NCI-H226 (cell line): ENCODE measurements at regions not wholly inside any gene's neighbourhood (a gene's known extent, or its start where the extent isn't known, plus 50 kb on each side); places are given as distances from the start of the nearest gene placed in this dataset.
A peak's percentile ranks its signal among the peaks of the same experiment; 100 is the strongest.
"Not testable (repeated sequence)": the region's sequence is repeated elsewhere in the genome, so short reads cannot be mapped to it uniquely, and the experiment has no call there.

ENCODE experiments used
- DNase-seq: peaks from one replicate; pipeline ENCODE4 v3.0.0-alpha.2; 2015

- DNase-seq: no peak
Observed at GRCh38 chr5:94102849-94103248, 361.4 kb upstream of the POU5F2 start.

- not testable (repeated sequence) for DNase-seq
Observed at GRCh38 chr5:94097384-94097783, 356.0 kb upstream of the POU5F2 start.

- peak; percentile 43 for DNase-seq
Observed at GRCh38 chr5:94094793-94095441, 353.5 kb upstream of the POU5F2 start.

GRCh38 chr5:94093300-94093699, 351.9 kb upstream of the POU5F2 start:
- DNase-seq: no peak

GRCh38 chr5:94086635-94087034, 345.2 kb upstream of the POU5F2 start:
- not testable (repeated sequence) for DNase-seq

GRCh38 chr5:94086194-94086593, 344.8 kb upstream of the POU5F2 start:
- no peak for DNase-seq

GRCh38 chr5:94082405-94082804, 341.0 kb upstream of the POU5F2 start:
- DNase-seq: no peak

- DNase-seq: no peak
Observed at GRCh38 chr5:94081088-94081487, 339.7 kb upstream of the POU5F2 start.

GRCh38 chr5:94080390-94080789, 339.0 kb upstream of the POU5F2 start:
- DNase-seq: no peak

- no peak for DNase-seq
Observed at GRCh38 chr5:94072116-94072515, 330.7 kb upstream of the POU5F2 start.

GRCh38 chr5:94066437-94067207, 325.2 kb upstream of the POU5F2 start:
- no peak for DNase-seq

GRCh38 chr5:94064025-94064424, 322.6 kb upstream of the POU5F2 start:
- DNase-seq: no peak

GRCh38 chr5:94057655-94058054, 316.3 kb upstream of the POU5F2 start:
- no peak for DNase-seq

- DNase-seq: no peak
Observed at GRCh38 chr5:94057217-94057616, 315.8 kb upstream of the POU5F2 start.

- not testable (repeated sequence) for DNase-seq
Observed at GRCh38 chr5:94049307-94049922, 308.0 kb upstream of the POU5F2 start.

- no peak for DNase-seq
Observed at GRCh38 chr5:94045839-94046782, 304.7 kb upstream of the POU5F2 start.

GRCh38 chr5:94043311-94043710, 301.9 kb upstream of the POU5F2 start:
- no peak for DNase-seq

GRCh38 chr5:94040591-94041148, 299.3 kb upstream of the POU5F2 start:
- peak; percentile 48 for DNase-seq

- peak; percentile 12 for DNase-seq
Observed at GRCh38 chr5:94039101-94039500, 297.7 kb upstream of the POU5F2 start.

- no peak for DNase-seq
Observed at GRCh38 chr5:94031631-94032030, 290.2 kb upstream of the POU5F2 start.

GRCh38 chr5:94028001-94028400, 286.6 kb upstream of the POU5F2 start:
- no peak for DNase-seq

- no peak for DNase-seq
Observed at GRCh38 chr5:94027145-94027544, 285.7 kb upstream of the POU5F2 start.
